CD4-positive, alpha-beta T cell treated with Interleukin-17A for 4 hours (primary cell): ENCODE measurements at regions not wholly inside any gene's neighbourhood (a gene's known extent, or its start where the extent isn't known, plus 50 kb on each side); places are given as distances from the start of the nearest gene placed in this dataset.

Experiments
- DNase-seq: peaks from one replicate; pipeline ENCODE4 v3.0.0-alpha.2; 2020; ENCODE audit warnings: mixed read lengths

DNA sequence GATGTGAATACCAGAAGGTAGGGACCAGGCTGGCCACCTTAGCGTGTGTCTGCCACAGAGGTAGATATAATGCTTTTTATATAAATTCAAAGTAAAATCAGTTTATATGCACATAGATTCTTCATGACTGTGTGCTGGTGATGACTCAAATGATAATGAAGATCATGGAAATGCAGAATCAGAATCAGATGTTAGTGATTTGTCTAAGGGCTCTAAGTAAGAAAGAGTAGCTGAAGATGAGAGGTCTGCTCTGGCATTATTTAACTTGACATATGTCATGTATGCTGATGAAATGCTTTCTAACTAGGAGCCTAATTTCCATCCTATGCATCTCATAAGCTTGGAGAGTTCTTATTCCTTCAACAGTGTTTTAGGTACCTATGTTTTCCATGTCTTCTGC lies 50.3 kb upstream of the DPH6 start:
- DNase-seq: no peak

DNA sequence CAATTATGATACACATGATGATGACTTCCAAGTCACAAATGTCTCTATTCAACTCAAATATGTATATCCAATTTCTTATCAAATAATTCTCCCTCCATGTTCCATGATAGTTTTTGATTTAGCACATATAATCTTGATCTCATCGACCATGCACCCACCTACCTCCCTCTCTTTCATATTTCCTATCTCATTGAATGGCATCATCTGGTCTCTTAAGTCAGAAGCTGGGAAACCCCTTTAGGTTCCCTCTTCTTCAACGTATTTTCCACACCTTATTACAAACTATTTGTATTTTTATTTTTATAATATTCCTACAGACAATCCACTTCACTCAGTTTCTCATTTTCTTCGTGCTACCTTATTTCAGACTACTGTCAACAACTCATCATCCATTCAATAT lies 56.9 kb upstream of the DPH6 start:
- DNase-seq: no peak

DNA sequence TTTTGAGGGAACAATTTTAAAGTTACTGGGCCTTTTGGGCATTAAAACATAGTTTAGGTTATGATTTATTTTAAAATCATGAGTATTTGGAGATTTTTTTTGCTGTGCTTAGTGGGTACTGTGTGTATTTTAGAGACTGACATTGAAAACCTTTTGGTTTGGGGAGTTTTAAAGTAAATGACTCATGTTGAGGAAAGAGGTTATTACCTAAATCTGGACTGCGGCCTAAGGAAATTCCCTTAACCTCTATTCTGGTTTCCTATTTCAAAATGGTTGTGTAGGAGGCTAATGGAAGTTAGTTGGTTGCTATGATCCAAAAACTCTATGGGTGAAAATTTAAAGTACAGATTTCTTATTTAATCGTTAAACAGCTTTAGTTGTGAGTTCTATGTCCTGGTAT lies 57.3 kb upstream of the DPH6 start:
- DNase-seq: no peak

- DNase-seq: no peak
Observed at GRCh38 chr15:35603856-35604255, 57.9 kb upstream of the DPH6 start.

- DNase-seq: no peak
Observed at GRCh38 chr15:35605764-35606449, 59.9 kb upstream of the DPH6 start.

GRCh38 chr15:35606450-35606779 lies 60.5 kb upstream of the DPH6 start:
- DNase-seq: no peak

DNA sequence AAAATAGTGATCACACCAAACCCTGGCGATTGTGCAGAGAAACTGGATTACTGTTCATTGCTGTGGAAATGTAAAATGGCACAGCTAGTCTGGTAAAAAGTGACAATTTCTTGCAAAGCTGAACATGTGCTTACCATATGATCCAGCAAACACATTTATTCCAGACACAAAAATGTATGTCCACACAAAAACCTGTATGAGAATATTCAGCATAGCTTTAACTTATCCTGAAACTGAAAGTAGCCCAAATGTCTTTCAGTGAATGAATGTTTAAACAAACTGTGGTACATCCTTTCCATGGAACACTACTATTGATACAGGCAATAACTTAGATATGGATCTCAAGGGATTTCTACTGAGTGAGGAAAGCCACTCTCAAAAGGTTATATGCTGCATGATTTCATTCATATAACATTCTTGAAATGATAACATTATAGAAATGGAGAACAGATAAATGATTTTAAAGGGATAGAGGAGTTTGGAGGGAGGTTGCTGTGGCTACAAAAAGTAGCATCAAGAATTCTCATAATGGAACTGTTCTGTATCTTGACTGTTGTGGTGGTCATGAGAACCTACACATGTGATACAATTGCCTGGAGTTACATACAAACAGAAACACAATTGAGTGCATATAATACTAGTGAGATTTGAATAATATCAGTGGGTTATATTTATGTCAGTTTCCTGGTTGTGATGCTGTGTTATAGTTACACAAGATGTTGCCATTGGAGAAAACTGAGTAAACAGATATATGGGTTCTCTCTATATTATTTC lies 70.7 kb upstream of the DPH6 start:
- no peak for DNase-seq

DNA sequence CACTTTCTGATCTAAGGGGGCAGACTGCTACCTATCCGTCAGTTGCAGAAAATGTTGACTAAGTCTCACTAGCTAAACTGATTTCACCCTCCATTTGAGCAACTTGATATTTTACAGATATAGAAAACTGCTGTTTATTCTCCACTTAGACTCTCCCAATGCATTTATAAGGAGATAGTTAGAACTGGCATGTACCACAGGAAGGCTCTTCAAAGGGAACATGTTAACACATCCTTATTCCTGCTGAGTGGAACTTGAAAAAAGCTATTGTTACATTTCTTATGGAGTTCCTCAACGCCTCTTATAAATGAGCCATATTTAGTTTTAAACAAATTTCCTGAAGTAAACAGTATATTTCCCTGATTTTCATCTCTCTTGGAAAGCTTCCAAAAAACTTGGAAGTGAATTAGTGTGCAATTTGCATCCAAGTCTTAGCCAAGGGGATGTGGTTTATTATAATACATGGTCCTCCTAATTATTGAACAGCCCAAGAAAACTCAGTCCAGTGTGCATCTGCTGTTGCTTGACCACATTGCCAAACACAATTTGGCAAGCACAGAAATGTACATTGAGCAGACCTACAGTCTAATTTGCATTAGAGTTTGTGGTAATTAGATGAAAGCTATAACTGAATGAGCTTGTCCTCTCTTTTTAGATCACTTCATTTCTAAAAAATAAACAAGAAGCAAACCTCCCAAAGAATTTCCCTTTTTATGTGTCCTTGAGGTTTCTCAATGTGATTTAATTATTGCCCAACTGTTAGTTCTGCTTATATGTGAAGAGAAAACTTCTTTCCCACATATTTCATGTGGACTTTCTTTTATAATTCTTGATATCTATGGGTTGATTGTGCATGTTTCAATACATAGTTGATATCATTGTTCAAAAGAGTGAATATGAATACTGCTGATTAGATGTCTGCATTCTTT lies 72.6 kb upstream of the DPH6 start:
- DNase-seq: no peak

DNA sequence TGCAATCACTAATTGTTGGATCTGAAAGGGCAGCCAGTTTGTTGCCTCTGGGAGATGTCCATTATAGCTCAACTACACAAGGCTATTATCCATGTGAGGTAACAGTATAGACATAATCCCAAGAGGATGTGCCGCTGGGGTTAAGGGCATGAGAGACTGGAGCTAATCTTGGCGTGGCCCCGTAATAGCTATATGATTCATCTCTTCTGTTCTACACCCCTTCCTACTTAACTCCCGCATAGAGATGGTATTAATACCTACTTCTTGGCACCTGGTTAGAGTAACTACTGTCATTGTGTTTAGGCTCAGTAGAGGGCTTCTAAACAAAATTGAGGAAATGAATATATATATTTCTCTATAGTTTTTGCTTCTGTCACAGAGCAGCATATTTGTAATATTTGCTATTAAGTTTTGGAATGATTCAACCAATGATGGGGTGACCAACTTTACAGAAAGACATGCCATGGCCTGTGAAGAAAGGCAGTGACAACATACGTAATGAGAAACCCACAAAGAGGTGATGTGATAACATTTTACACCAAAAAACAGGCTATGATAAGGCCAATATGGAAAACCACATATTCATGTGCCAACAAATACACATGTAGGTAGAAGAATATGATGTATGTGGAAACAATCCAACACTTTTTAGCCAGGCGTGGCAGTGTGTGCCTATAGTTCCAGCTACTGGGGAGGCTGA lies 76.8 kb upstream of the DPH6 start:
- no peak for DNase-seq

DNA sequence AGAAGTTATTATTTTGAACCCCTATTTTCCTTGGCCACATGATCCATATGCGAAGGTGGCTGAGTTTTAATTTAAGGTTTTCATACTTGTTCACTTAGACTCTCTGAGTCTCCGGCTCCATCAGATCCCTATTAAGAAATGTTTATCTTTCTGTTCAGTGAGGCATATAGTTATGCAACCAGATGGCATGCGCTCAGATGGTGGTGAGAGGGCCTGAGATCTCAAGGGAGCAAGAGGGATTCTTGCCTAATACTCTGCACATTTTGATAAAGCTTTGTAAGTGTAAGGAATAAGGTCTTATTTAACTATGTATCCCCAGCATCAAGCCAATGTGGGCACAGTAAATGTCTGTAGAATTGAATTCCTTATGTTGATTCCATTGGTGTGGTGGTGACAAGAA lies 78.9 kb upstream of the DPH6 start:
- no peak for DNase-seq

DNA sequence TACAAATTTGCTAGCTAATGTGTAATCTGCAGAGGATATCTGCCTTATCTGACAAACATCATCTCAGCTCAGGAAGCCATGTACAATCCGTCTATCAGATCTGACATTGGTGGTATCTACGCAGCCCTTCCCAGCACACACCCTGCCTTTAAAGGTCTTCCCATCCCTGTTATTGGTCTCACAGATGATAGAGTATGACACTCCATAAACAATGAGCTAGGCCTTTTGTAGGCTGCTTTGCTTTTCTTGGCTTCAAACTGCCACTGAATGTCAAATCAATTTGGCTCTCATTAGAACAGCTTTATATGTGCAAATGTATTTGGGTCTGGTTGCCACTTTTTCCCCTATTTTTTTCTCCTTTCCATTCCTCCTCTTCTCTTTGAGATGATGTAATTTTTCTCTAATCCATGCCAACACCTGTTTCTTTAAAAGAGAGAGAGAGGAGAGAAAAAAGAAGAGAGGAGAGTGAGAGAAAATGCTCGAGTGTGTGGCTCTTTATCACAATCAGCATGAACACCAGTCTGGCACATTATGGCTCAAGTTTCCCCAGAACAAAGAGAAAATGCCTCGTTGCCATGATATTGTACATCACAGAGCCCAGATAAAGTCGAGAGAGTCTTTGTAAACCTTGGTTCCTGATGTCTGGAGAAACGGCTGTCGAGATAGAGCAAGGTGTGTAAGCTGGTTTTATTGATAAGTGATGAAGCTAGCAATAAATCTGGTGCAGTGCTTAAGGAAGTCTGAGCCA lies 80.8 kb upstream of the DPH6 start:
- no peak for DNase-seq

DNA sequence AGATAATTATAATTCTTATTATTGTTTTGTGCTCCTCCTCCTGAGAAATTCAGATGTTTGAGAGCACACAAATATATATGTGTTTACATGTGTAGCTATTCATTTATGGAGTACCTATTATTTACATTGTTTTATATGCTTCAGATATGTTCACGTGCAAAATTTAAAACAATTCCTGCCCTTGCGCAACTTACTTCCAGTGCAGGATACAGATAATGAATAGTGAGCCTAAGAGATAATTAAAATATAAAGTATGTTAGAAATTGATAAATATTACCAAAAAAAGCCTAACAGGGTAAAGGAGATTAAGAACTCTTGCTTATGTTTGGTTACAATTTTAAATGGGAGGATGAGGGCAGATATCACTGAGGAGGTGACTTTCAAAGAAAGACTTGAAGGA lies 81.7 kb upstream of the DPH6 start:
- no peak for DNase-seq

GRCh38 chr15:35629766-35630165 lies 83.8 kb upstream of the DPH6 start:
- no peak for DNase-seq

GRCh38 chr15:35630532-35630931 lies 84.6 kb upstream of the DPH6 start:
- no peak for DNase-seq

- DNase-seq: no peak
Observed at GRCh38 chr15:35630985-35631384, 85.0 kb upstream of the DPH6 start.

DNA sequence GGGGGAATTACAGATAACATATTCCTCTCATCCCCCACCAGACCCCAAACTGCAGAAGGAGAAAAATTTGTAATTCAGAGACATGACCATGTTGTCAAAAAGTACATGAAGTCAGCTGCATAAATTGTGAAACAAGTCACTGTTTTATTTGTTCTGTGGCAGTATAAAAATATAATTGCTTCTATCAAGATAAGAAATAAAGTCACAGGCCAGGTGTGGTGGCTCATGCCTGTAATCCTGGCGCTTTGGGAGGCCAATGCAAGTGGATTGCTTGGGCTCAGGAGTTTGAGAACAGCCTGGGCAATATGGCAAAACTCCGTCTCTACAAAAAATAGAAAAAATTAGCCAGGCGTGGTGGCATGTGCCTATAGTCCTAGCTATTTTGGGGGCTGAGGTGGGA lies 87.7 kb upstream of the DPH6 start:
- no peak for DNase-seq

DNA sequence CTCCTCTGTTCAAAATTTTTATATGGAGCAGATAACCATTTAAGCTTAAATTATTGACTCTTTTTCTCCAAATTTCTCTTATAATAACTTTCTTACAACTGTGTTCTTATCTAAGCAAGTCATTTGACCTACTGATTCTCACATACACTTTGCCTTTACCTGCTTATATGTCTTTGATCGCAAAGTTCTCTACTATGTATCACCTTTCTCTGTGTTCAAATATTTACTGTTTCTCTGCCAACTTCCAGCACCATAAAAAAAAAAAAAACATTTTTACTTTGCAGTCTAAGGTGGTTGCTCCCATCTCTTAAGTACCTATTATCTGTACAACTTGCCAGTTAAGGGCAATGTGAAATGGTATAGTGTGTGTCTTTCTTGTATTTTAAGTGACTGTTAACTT lies 100.8 kb upstream of the DPH6 start:
- DNase-seq: no peak

- DNase-seq: no peak
Observed at GRCh38 chr15:35647303-35647702, 101.3 kb upstream of the DPH6 start.

DNA sequence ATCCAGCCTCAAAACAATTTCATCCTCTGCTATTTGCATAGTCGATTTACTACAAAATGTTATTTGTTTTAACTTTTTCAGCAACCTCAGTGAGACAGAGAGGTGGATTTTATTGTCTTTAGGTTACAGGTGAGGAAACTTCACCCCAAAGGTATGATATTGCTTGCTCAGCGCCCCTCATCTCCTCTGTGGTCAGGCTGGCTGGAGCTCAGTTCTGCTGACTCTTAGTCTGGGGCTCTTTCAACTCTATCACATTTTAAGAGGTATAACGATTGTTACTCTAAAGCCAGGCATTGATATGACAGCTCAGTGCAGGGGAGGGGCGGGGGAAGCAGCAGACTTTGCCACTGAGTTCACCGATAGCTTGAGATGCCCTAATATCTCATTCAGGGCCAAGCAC lies 103.0 kb upstream of the DPH6 start:
- no peak for DNase-seq

DNA sequence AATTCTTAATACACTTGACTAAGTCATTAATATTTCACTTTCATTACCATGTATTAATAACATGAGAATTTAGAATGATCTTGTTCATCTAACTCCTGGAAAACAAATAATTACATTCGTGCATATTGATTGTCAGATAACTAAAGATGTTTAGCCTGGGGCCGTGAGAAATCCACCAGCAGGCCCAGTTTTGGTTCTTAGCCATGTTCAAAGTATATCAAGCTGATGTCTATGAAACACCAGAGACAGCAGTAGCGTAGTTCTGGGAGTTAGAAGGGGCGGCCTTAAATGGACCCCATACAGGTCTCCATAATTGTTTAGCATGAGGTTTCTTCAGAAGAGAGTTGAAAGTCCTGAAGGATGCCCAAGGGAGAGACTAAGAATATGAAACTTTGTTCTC lies 103.6 kb upstream of the DPH6 start:
- no peak for DNase-seq

- DNase-seq: no peak
Observed at GRCh38 chr15:35654332-35654731, 108.4 kb upstream of the DPH6 start.

- DNase-seq: no peak
Observed at GRCh38 chr15:35657679-35658311, 111.8 kb upstream of the DPH6 start.
